Body of pancreas (tissue), 4 donors: ENCODE measurements at regions not wholly inside any gene's neighbourhood (a gene's known extent, or its start where the extent isn't known, plus 50 kb on each side); places are given as distances from the start of the nearest gene placed in this dataset.

ENCODE experiments used
- POLR2A ChIP-seq, 3 donors: fragments of 450-650 bp; IDR thresholded peaks; one replicate each; pipeline ENCODE4 v1.6.1; 2016; ENCODE audit warnings: antibody characterized with exemption in 3 of 3, mild to moderate bottlenecking in 2 of 3
- TF ChIP-seq, protein P1 (sequence below), 7 experiments: fragments of 450-650 bp in 4 of 7; fragments of 200-600 bp in 3 of 7; sonication (generic) in 3 of 7; IDR thresholded peaks; one replicate each; pipeline ENCODE4 v1.5.1; 2016 to 2019; ENCODE audit warnings: antibody characterized with exemption in 7 of 7

DNA sequence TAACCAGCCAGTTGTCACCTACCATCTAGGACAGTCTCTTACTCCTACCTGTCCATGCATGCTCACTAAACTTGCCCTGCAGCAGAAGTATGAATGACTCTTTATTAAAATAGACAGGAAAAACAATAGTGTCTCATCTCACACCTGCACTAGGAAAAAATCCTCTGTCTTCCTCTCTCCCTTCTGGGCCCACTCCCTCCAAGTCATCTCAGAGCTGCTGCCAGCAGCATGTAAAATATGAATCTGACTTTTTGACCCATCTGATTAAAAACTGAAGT lies 93.5 kb upstream of the THBS1 start:
- no peak for TF ChIP-seq POLR2A (IDR thresholded peaks at IDR 0.05)
- TF ChIP-seq, protein P1, sequence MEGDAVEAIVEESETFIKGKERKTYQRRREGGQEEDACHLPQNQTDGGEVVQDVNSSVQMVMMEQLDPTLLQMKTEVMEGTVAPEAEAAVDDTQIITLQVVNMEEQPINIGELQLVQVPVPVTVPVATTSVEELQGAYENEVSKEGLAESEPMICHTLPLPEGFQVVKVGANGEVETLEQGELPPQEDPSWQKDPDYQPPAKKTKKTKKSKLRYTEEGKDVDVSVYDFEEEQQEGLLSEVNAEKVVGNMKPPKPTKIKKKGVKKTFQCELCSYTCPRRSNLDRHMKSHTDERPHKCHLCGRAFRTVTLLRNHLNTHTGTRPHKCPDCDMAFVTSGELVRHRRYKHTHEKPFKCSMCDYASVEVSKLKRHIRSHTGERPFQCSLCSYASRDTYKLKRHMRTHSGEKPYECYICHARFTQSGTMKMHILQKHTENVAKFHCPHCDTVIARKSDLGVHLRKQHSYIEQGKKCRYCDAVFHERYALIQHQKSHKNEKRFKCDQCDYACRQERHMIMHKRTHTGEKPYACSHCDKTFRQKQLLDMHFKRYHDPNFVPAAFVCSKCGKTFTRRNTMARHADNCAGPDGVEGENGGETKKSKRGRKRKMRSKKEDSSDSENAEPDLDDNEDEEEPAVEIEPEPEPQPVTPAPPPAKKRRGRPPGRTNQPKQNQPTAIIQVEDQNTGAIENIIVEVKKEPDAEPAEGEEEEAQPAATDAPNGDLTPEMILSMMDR (IDR thresholded peaks at IDR 0.05) = no peak
